SK-N-MC (cell line): ENCODE measurements at regions not wholly inside any gene's neighbourhood (a gene's known extent, or its start where the extent isn't known, plus 50 kb on each side); places are given as distances from the start of the nearest gene placed in this dataset.

Source experiments
- EZH2 ChIP-seq: fragments of 200-600 bp; sonication (generic); IDR thresholded peaks from one replicate; pipeline ENCODE4 v1.6.1; 2017; ENCODE audit warnings: antibody characterized with exemption
- POLR2AphosphoS5 ChIP-seq: IDR thresholded peaks from 2 replicates; pipeline ENCODE4 v1.6.1; 2012; ENCODE audit warnings: mild to moderate bottlenecking, low read depth, low read length, borderline replicate concordance

DNA sequence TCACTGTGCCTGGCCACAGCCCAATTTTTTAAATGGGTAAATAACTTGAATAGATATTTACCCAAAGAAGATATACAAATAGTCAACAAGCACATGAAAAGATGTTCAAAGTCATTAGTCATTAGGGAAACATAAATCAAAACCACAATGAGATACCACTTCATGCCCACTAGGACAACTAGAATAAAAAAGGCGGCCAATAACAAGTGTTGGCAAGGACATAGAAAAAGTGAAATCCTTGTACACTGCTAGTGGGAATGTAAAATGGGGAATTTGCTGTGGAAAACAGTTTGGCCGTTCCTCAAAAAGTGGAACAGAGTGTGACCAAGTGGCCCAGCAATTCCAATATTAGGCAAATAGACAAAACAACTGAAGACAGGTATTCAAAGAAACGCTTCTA is 270.1 kb downstream of the TFCP2L1 start:
- TF ChIP-seq POLR2AphosphoS5 (no peak), EZH2 (no peak)
